ENCODE measurements at regions not wholly inside any gene's neighbourhood (a gene's known extent, or its start where the extent isn't known, plus 50 kb on each side); places are given as distances from the start of the nearest gene placed in this dataset.

DNA sequence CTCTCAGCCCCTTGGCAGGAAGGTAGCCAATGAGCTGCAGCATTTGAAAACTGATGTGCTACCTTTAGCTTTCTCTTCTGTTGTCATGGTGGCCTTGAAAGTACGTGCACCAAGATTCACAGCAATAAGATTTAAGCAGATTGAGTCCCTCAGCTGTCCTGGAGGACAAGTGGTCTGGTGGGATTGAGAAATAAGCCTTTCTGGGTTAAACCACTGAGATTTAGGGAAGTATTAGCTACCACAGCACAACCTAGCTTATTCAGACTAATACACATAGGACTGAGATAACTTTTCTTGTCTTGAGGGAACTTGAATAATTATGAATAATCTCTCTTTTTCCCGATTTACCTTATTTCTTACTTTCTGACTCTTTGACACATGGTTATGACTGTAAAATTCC is 324.0 kb downstream of the PTEN start:
- TF ChIP-seq, protein P1, sequence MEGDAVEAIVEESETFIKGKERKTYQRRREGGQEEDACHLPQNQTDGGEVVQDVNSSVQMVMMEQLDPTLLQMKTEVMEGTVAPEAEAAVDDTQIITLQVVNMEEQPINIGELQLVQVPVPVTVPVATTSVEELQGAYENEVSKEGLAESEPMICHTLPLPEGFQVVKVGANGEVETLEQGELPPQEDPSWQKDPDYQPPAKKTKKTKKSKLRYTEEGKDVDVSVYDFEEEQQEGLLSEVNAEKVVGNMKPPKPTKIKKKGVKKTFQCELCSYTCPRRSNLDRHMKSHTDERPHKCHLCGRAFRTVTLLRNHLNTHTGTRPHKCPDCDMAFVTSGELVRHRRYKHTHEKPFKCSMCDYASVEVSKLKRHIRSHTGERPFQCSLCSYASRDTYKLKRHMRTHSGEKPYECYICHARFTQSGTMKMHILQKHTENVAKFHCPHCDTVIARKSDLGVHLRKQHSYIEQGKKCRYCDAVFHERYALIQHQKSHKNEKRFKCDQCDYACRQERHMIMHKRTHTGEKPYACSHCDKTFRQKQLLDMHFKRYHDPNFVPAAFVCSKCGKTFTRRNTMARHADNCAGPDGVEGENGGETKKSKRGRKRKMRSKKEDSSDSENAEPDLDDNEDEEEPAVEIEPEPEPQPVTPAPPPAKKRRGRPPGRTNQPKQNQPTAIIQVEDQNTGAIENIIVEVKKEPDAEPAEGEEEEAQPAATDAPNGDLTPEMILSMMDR (IDR thresholded peaks at IDR 0.05; ENCODE audit: extremely low read depth, insufficient read depth, missing control alignments), result no peak
- in situ Hi-C loops (cut with MboI; ENCODE audit: low pct_unique_long_range_greater_than_20kb, low sequenced_read_pairs, unreplicated experiment), result no loop called here
- DNase-seq (ENCODE audit: low spot score), result no peak

DNA sequence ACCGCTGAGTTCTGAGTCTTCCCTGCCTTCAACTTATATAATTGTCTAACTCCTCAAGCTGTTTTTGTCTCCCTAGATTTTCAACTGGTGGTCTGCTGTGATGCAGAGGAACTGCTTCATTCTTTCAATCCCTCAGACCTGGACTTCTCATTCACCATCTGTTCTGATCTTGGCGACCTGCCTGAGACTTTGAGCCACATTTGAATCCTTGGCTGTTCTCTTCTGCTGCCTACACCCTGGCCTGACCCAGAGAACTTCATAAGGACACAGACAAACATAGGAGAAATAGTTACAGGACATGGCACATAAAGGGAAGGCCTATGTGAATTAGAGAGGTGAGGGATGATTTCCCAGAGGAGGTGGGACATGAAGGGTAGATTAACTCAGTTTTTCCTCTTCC is 326.7 kb downstream of the PTEN start:
- no peak for DNase-seq (ENCODE audit: low spot score)
- in situ Hi-C loops (cut with MboI; ENCODE audit: low pct_unique_long_range_greater_than_20kb, low sequenced_read_pairs, unreplicated experiment), result no loop called here
- TF ChIP-seq, protein P1 (IDR thresholded peaks at IDR 0.05; ENCODE audit: extremely low read depth, insufficient read depth, missing control alignments), result no peak

- TF ChIP-seq, protein P1 (IDR thresholded peaks at IDR 0.05; ENCODE audit: extremely low read depth, insufficient read depth, missing control alignments), result no peak
- no peak for DNase-seq (ENCODE audit: low spot score)
- in situ Hi-C loops (cut with MboI; ENCODE audit: low pct_unique_long_range_greater_than_20kb, low sequenced_read_pairs, unreplicated experiment), result no loop called here
Observed at GRCh38 chr10:88190540-88191235, 327.3 kb downstream of the PTEN start.

GRCh38 chr10:88193018-88193417 is 329.6 kb downstream of the PTEN start:
- in situ Hi-C loops (cut with MboI; ENCODE audit: low pct_unique_long_range_greater_than_20kb, low sequenced_read_pairs, unreplicated experiment), result no loop called here
- DNase-seq (ENCODE audit: low spot score), result no peak
- TF ChIP-seq, protein P1 (IDR thresholded peaks at IDR 0.05; ENCODE audit: extremely low read depth, insufficient read depth, missing control alignments), result no peak

DNA sequence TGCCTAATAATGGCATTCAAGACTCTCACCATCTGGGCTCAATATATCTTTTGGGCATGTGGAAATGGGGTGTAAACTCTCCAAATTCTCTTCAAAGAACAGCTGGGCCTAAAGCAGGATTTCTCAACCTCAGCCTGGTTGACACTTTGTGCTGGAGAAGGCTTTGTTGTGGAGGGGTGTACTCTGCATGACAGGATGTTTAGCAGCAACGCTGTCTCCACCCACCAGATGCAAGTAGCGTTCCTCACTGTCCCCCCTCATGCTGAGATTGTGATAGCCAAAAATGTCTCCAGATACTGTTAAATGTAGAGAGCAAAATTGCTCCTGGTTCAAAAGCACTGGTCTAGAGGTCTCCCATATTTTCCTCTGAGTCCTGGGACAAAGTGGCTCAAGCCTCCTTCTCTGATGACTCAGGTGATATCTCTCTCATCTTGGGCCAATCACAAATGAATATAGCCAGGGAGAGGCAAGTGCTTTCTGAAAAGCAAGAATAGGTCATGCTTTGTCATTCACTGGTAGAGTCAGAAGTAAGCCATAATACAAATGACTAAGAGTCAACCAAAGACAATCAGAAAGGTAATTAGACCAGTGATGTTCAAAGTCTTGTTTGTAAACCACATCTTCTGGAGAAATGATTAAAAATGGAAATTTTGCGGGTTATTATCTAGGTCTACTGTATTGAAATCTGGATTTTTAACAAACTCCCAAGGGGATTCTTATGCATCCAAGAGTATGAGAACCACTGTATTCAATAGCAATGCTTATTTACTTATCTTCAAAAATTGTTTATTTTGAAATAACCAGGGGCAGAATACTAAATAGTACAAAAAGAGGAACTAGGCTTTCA is 330.8 kb downstream of the PTEN start:
- no peak for DNase-seq (ENCODE audit: low spot score)
- in situ Hi-C loops (cut with MboI; ENCODE audit: low pct_unique_long_range_greater_than_20kb, low sequenced_read_pairs, unreplicated experiment), result no loop called here
- TF ChIP-seq, protein P1 (IDR thresholded peaks at IDR 0.05; ENCODE audit: extremely low read depth, insufficient read depth, missing control alignments), result no peak

DNA sequence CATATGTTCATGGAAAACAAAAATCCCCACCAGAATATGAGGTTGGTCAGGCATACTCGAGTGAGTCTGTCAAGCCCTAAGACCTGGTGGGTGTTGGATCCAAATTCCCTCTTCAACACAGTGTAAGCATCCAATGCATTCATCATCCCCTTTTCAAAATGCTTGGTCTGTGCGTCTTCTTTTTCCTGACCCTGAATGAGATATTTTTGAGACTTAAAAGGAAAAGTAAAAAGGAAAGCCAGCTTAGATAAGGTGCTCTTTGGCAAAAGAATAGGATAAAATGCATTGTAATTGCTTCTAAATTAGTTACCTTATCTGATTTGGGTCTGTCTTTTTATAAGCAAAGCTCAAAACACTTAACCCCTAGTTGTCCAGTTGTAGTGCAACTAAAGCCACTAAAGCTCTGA is 331.5 kb downstream of the PTEN start:
- no peak for DNase-seq (ENCODE audit: low spot score)
- in situ Hi-C loops (cut with MboI; ENCODE audit: low pct_unique_long_range_greater_than_20kb, low sequenced_read_pairs, unreplicated experiment), result no loop called here
- TF ChIP-seq, protein P1 (IDR thresholded peaks at IDR 0.05; ENCODE audit: extremely low read depth, insufficient read depth, missing control alignments), result no peak
